Left lung (tissue), 4 donors: ENCODE measurements at regions not wholly inside any gene's neighbourhood (a gene's known extent, or its start where the extent isn't known, plus 50 kb on each side); places are given as distances from the start of the nearest gene placed in this dataset.

Source experiments
- ATAC-seq: fragments of 200-7000 bp; cut with Tn5 transposase; one replicate; pipeline ENCODE4 v1.9.1; 2020; ENCODE audit warnings: moderate library complexity
- DNase-seq, 4 donors: peaks; one replicate each; pipeline ENCODE4 v3.0.0-alpha.2; 2013 to 2020
- H3K27ac ChIP-seq, 2 donors: fragments of 200-600 bp; sonication (generic) in 1 of 2; one replicate each; pipeline versions ENCODE4 v1.5.0 to v1.8.0; 2020 to 2021
- H3K27me3 ChIP-seq, 2 donors: fragments of 200-600 bp; sonication (generic) in 1 of 2; one replicate each; pipeline versions ENCODE4 v1.5.0 to v1.8.0; 2020 to 2021
- H3K36me3 ChIP-seq, 2 donors: fragments of 200-600 bp; sonication (generic) in 1 of 2; one replicate each; pipeline versions ENCODE4 v1.5.0 to v1.8.0; 2020 to 2021
- H3K4me1 ChIP-seq, 2 donors: fragments of 200-600 bp; one replicate each; pipeline ENCODE4 v1.8.0; 2021
- H3K4me3 ChIP-seq, 2 donors: fragments of 200-600 bp; sonication (generic) in 1 of 2; one replicate each; pipeline versions ENCODE4 v1.5.0 to v1.8.0; 2020 to 2021; ENCODE audit warnings: mild to moderate bottlenecking in 1 of 2
- H3K9me3 ChIP-seq, 2 donors: fragments of 200-600 bp; sonication (generic) in 1 of 2; one replicate each; pipeline versions ENCODE4 v1.5.0 to v1.8.0; 2020 to 2021
- intact Hi-C, 2 donors: fragments of 100-400 bp; cut with DNase I; formaldehyde crosslinking; loops; one replicate each; pipeline versions ENCODE4 v1.11.2 to v1.14.2; 2022
- TF ChIP-seq, protein P1 (sequence below), 2 donors: fragments of 200-600 bp; sonication (generic) in 1 of 2; IDR thresholded peaks; one replicate each; pipeline versions ENCODE4 v1.5.0 to v1.8.0; 2021; ENCODE audit warnings: antibody characterized with exemption in 2 of 2
- donor health status: DM: no; HTN: yes; CAD: no.
- donor health status: DM: no; HTN: no; CAD: no.

DNA sequence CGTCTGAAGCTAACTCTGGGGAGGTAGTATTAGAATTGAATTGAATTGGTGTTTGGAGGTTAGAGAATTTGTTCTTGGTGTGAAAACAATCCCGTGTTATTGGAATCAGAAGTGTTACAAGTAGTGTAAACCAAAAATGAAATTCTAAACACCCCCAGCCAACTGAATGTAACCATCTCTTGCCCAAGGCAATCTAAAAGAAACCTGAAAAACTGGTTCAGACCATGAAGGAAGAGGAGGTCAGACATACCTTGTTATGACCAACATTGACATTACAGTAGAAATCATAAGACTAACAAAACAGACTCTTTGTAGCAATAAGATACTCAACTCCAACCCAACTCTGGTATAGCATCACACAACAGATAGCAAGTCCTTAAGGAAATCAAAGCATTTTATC, 159.0 kb downstream of the TUSC1 start:
- no peak for DNase-seq
- Histone ChIP-seq H3K27me3 (no peaks in the 10 kb centered on the region), H3K27ac (no peak overlapping the region), H3K9me3 (no peaks in the 10 kb centered on the region), H3K4me3 (no peak overlapping the region), H3K4me1 (no peaks in the 10 kb centered on the region), H3K36me3 (no peaks in the 10 kb centered on the region)
- intact Hi-C loops, result no loop called here
- no peak for ATAC-seq
- TF ChIP-seq, protein P1, sequence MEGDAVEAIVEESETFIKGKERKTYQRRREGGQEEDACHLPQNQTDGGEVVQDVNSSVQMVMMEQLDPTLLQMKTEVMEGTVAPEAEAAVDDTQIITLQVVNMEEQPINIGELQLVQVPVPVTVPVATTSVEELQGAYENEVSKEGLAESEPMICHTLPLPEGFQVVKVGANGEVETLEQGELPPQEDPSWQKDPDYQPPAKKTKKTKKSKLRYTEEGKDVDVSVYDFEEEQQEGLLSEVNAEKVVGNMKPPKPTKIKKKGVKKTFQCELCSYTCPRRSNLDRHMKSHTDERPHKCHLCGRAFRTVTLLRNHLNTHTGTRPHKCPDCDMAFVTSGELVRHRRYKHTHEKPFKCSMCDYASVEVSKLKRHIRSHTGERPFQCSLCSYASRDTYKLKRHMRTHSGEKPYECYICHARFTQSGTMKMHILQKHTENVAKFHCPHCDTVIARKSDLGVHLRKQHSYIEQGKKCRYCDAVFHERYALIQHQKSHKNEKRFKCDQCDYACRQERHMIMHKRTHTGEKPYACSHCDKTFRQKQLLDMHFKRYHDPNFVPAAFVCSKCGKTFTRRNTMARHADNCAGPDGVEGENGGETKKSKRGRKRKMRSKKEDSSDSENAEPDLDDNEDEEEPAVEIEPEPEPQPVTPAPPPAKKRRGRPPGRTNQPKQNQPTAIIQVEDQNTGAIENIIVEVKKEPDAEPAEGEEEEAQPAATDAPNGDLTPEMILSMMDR (IDR thresholded peaks at IDR 0.05), result no peak

DNA sequence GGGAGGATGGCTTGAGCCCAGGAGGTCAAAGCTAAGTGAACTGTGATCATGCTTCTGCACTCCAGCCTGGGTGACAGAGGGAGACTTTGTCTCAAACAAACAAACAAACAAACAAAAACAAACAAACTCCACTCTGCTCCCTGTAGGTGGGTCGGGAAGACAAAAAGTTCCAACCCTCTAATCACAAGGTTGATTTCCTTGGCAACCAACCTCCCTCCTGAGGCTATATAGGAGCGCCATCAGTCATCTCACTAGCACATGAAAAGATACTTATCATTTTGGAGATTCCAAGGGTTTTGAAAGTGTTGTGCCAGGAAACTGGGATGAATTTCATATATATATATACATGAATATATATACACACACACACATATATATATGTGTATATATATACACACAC, 160.5 kb downstream of the TUSC1 start:
- TF ChIP-seq, protein P1 (IDR thresholded peaks at IDR 0.05), result no peak
- ATAC-seq, result no peak
- no peaks in the 10 kb centered on the region for H3K27me3 ChIP-seq
- H3K27ac ChIP-seq, result no peak overlapping the region
- H3K4me3 ChIP-seq, result no peak overlapping the region
- no peaks in the 10 kb centered on the region for H3K4me1 ChIP-seq
- DNase-seq, result no peak
- H3K9me3 ChIP-seq, result no peaks in the 10 kb centered on the region
- no peaks in the 10 kb centered on the region for H3K36me3 ChIP-seq
- intact Hi-C loops, result no loop called here

DNA sequence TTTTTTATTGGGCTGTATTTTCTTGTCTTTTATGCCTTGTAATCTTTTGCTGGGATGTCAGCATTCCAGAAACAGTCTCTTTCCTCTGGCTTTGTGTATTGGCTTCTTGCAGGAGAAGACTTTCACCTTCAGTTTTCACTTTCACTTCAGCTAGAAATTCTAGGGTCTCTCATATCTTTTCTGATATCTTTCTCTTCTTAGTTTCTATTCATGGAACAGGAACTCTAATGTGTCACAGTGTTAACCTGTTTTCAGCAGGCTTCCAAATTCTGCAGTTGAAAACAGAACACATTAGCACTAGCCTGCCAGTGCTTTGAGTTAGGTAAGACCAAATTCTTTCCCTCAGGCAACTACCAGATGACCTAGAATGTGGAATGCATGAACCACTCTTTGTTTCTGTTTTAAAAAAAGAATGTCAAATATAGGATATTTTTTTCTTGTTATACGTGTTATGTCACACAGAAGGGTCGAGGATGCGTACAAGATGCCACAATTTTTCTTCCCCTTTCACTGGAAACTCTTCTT, 164.7 kb downstream of the TUSC1 start:
- ATAC-seq (no peak), DNase-seq (no peak)
- no peaks in the 10 kb centered on the region for H3K27me3 ChIP-seq
- H3K4me3 ChIP-seq, result no peak overlapping the region
- TF ChIP-seq, protein P1 (IDR thresholded peaks at IDR 0.05), result no peak
- H3K9me3 ChIP-seq, result no peaks in the 10 kb centered on the region
- intact Hi-C loops, result no loop called here
- no peak overlapping the region for H3K27ac ChIP-seq
- no peaks in the 10 kb centered on the region for H3K36me3 ChIP-seq
- no peaks in the 10 kb centered on the region for H3K4me1 ChIP-seq

DNA sequence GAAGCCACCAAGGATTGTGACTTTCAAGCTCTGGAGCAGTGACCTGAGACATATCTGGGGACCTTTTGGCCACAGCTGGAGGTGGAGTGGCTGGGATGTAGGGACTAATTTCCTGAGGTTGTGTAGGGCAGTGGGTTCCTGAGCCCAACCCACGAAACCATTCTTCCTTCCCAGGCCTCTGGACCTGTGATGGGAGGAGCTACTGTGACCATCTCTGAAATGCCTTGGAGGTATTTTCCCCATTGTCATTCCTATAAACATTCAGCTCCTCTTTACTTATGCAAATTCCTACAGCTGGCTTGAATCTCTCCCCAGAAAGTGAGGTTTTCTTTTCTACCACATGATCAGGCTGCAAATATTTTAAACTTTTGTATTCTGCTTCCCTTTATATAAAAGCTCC, 172.6 kb downstream of the TUSC1 start:
- no peaks in the 10 kb centered on the region for H3K4me1 ChIP-seq
- TF ChIP-seq, protein P1 (IDR thresholded peaks at IDR 0.05), result no peak
- ATAC-seq (no peak), DNase-seq (no peak)
- H3K27me3 ChIP-seq, result no peaks in the 10 kb centered on the region
- H3K9me3 ChIP-seq, result peaks cover 0 to 51% of the 10 kb centered on the region in 2 donors
- no peaks in the 10 kb centered on the region for H3K36me3 ChIP-seq
- intact Hi-C loops, result no loop called here
- no peak overlapping the region for H3K27ac ChIP-seq
- no peak overlapping the region for H3K4me3 ChIP-seq

DNA sequence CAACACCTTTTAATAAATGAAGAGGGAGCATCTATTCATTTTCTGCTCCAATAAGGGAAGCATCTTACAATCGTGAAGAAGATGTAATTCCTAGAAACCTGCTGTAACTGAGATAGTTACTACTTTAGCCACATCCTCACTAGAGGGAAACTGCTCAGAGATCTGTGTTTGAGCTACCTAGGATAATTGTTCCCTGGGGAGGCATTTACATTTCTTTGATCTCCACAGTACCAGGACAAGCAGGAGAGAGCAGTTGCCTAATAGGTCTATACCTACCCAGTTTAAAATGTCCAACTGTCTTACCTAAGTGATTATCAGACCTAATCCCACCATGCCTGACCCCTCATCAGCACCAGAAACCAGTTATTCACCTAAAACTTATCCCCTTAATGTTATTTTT, 196.9 kb downstream of the TUSC1 start:
- intact Hi-C loops, result no loop called here
- Histone ChIP-seq H3K4me1 (no peaks in the 10 kb centered on the region), H3K27ac (no peak overlapping the region), H3K36me3 (no peaks in the 10 kb centered on the region), H3K9me3 (no peaks in the 10 kb centered on the region), H3K4me3 (no peak overlapping the region), H3K27me3 (no peaks in the 10 kb centered on the region)
- peak in 1 of 4 donors; percentile 2 for DNase-seq
- ATAC-seq, result no peak
- TF ChIP-seq, protein P1 (IDR thresholded peaks at IDR 0.05), result no peak
